CD4-positive, alpha-beta T cell treated with Interleukin-2 at 100 ng/mL for 4 hours (primary cell): ENCODE measurements at regions not wholly inside any gene's neighbourhood (a gene's known extent, or its start where the extent isn't known, plus 50 kb on each side); places are given as distances from the start of the nearest gene placed in this dataset.

Source experiments
- DNase-seq: peaks from one replicate; pipeline ENCODE4 v3.0.0-alpha.2; 2020; ENCODE audit warnings: low spot score

- no peak for DNase-seq
Observed at GRCh38 chr11:26102325-26102724, 229.6 kb upstream of the ANO3 start.

GRCh38 chr11:26105762-26106423 lies 226.0 kb upstream of the ANO3 start:
- no peak for DNase-seq

DNA sequence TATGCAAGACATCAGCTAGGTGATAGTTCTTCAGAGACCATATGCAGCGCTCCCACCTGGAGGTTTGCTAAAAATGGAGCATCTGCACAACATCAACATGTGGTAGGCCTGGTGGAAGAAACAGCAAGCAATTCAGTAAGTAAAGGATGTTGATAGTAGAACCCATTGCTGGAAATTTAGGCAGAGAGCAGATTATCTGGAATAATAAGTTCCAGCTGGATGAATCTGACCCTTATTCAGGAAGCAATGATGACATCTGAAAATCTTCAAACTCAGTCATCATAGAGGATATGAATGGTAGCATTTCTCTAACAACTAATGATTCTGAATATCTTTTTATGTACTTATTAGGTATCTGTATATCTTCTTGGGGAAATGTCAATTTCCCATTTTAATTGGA lies 225.2 kb upstream of the ANO3 start:
- DNase-seq = no peak

DNA sequence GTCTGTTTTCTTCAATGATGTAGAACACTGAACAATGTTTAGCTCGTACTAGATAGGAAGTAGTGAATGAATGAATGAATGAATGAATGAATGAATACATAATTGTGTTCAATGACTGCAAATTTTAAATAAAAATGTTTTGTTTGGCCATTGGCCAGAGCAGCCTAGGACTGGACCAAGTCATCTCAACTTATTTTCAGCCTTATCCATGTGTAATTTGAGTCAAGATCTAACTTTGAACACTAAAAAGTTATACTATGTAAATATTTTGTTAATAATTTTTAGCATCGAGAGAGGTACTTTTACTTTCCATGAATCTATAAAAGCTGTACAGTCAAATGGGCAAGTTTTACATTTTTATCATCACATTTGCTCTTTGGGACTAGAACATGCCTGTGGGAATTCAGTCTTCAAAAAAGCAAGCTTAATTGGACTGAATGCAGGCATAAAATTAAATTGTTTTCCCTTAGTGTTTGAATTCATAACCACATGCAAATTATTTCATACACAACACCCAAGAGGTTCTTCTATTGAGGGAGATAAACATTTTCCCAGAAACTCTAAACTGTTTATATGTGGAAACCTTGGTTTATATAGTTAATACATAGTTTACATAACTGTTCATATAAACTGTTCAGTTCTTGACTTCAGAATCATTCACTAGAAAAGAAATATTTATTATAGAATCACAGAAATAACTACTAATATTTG lies 222.1 kb upstream of the ANO3 start:
- no peak for DNase-seq

DNA sequence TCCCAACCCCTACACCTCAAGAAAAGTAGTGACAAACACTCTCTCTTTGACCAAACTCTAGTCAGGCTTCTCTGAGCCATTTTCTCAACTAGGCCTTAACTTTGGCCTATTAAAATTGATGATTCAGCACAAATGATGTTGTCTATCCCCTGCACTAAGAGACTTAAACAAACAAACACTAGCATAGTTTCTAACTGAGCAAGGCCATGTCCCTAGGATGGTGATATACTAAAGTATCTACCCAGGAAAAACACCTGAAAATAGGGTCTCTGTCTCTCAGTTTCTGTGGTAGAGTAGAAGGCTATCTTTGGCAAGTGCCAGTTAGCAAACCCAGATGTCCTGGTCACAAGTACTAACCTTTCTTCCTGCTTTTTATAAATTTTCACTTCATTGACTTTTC lies 219.7 kb upstream of the ANO3 start:
- DNase-seq = no peak

- no peak for DNase-seq
Observed at GRCh38 chr11:26121466-26121865, 210.5 kb upstream of the ANO3 start.

- no peak for DNase-seq
Observed at GRCh38 chr11:26126741-26127140, 205.2 kb upstream of the ANO3 start.

GRCh38 chr11:26127336-26127735 lies 204.6 kb upstream of the ANO3 start:
- DNase-seq = no peak

- no peak for DNase-seq
Observed at GRCh38 chr11:26131406-26131805, 200.5 kb upstream of the ANO3 start.

DNA sequence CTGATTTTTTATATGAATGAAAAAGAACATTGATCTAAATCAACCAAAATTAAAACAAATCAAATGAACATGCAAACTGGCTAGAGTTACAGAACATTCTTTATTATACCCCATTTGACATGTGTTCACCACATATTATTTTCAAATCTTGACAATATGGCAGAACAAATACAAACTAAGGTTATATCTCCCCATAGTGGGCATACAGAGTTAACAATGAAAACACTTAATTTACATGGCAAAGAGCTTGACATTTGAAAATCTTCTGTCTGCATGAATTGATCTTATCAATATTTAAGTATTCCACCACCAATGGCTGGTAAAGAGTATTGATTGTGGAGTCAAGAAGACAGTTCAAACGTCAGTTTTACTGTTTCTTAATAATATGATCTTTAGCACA lies 197.9 kb upstream of the ANO3 start:
- DNase-seq = no peak

GRCh38 chr11:26134481-26135355 lies 197.2 kb upstream of the ANO3 start:
- no peak for DNase-seq

GRCh38 chr11:26137651-26138050 lies 194.3 kb upstream of the ANO3 start:
- DNase-seq = no peak

DNA sequence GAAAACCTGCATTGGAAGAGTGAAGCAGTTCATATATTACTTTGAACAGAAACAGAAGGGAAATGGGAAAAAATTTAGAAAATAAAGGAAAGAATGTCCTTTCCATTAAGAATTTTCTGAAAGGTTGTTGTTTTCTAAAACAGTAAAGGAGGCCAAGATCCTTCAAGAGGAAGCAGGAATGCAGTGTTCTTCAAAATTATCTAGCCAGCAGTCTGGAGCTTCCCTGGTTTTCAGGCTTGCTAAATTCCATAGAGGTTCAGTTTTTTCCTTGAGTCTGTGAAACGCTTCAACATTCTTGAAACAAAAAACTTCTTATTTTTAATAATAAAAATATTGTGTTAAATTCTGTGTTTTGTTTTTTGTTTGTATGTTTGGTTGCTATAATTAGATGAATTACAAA lies 189.0 kb upstream of the ANO3 start:
- DNase-seq = no peak

DNA sequence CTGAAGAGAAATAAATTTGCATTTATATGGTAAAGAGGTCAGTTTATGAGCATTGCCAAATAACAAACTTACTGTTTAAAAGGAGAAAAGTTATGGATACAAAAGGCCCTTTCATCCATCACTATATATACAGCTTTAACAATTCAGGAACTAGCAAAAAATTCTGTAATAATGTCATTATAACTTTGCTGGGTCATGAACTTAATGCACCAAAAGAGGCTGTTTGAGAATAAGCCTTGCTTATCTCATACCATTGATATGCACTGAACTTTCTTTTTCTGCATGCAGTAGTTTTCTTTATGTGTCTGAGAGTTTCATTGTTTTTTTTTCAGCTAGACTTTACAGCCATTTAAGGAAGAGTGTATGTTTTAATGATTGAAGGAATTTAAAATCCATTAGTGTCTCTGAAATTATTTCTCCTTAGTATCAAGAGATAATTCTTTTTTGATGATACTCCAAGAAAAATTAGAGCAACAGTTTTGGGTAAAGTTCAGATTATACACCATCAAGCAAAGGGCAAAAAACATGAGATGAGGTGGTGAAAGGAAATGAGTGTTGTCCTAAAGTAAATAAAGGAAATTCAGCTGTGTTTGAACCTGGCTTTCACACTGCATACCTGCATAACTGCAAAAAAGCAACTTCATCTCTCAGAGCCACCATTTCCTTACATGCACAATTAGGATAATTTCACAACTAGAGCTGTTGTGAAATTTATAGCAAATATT lies 188.2 kb upstream of the ANO3 start:
- DNase-seq = no peak

DNA sequence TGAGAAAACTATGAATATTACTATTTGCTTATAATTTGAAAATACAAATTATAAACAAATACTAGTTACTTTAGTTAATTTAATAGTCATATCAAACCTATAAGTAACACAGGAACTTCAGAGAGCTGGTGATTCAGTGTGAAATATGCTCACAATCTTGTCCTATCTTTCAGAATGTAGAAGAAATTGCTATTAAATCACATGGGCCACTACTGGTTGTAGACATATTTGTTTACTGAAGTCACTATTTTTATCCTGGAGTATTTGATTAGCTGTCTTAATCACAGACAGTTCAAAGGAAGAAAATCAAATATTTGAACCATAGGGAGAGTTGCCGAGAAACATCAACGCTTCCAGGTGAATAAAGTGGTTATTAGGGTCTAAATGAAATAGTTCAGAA lies 187.6 kb upstream of the ANO3 start:
- DNase-seq = no peak

DNA sequence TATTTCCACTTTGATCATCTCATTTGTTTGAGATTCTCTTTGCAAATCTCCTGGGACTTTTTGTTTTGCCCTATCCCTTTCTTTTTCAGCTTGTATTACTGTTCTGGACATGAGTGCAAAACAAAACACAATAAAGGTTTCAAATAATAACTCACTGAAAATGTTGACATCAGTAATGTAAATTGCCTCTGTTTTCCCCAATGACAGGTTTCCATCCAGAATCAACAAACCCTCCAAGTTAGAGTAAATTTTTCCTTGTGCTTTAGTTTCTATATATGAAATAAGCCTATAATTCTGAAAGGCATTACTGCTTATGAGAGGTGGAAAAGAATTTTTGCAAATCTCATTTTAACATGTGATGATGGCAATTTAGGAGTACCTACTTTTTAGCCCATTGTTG lies 187.0 kb upstream of the ANO3 start:
- DNase-seq = no peak

- DNase-seq = no peak
Observed at GRCh38 chr11:26149585-26149984, 182.3 kb upstream of the ANO3 start.

DNA sequence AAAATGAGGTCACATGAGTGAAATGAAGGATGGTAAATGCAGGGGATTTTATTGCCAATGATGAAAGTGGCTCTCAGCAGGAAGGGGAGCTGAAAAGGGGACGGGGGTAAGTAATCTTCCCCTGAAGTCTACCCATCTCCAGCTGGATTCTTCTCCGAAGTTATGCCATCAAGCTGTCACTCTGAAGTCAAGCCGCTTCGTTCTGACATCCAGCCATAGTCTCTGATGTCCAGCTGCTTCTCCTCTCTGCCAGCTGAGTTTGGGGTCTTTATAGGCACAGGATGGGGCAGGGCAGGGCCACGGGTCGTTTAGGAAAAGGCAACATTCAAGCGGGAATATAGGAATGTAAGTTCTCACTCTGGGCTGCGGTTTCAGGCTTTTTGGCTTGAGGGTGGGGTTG lies 181.9 kb upstream of the ANO3 start:
- no peak for DNase-seq

DNA sequence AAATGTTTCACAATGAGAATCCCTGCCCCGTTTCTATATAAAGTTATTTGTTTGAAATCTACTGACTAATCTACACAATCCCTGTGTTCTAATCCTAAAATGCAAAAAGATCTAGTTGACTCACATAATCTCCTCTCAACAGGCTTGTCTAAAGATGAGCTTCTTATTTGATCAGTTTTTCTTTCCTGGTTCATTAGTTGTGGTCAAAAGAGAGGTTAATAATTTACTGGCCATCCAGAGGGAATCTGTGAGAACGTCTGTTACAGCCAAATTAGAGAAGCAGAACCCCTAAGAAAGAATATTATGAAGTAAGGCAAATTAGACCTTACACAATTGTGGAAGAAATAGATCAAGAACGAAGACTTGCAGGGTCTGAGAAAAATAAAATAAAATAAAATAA lies 173.7 kb upstream of the ANO3 start:
- DNase-seq = no peak

- no peak for DNase-seq
Observed at GRCh38 chr11:26162291-26162690, 169.6 kb upstream of the ANO3 start.

GRCh38 chr11:26186389-26186788 lies 145.5 kb upstream of the ANO3 start:
- no peak for DNase-seq

DNA sequence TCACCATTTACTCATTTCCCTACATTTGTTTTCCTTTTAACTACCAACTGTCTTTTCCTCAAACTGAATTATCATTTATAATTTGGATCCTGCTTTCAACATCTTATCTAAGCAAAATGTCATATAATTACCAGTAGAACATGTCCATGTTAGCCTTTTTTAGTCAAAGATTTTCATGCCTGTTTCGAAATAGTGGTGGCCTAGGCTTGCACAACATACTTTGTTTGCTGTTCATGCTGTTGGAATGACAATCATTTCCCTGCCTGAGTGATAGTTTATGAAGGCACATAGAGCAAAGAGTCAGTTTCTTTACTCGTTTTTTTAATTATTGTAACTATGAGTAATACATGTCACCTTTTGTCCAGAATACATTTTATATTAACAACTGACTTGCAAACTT lies 144.3 kb upstream of the ANO3 start:
- no peak for DNase-seq
